ENCODE measurements at regions not wholly inside any gene's neighbourhood (a gene's known extent, or its start where the extent isn't known, plus 50 kb on each side); places are given as distances from the start of the nearest gene placed in this dataset.

- Histone ChIP-seq H3K27ac (ENCODE audit: low read depth in 2 of 2, low read length in 1 of 2) (no peak overlapping the region), H2AFZ (ENCODE audit: low read depth) (no peak overlapping the region), H3K4me1 (ENCODE audit: control insufficient read depth in 1 of 2, insufficient read depth in 2 of 2, low read depth in 1 of 2, low read length in 1 of 2) (no peaks in the 10 kb centered on the region), H3K4me3 (ENCODE audit: low read depth in 2 of 2, low read length in 1 of 2) (no peak overlapping the region), H4K20me1 (ENCODE audit: insufficient read depth) (no peaks in the 10 kb centered on the region), H3K9me2 (no peaks in the 10 kb centered on the region), H3K9me3 (no peaks in the 10 kb centered on the region), H3K36me3 (replicated peaks in 1 of 2; ENCODE audit: control insufficient read depth in 1 of 2, insufficient read depth in 2 of 2, low read length in 1 of 2) (no peaks in the 10 kb centered on the region), H3K4me2 (no peak overlapping the region), H3K27me3 (ENCODE audit: insufficient read depth) (no peaks in the 10 kb centered on the region; the same call in 1 of the 2 replicates), H3F3A (replicated peaks; ENCODE audit: insufficient read depth) (no peaks in the 10 kb centered on the region), H3K79me2 (ENCODE audit: insufficient read depth) (no peaks in the 10 kb centered on the region), H3K9ac (no peak overlapping the region)
- TF ChIP-seq GABPA (IDR thresholded peaks at IDR 0.05; ENCODE audit: low read depth) (no peak), REST (IDR thresholded peaks at IDR 0.05; ENCODE audit: low read depth, low read length) (no peak), EP300 (IDR thresholded peaks at IDR 0.05; ENCODE audit: borderline replicate concordance in 1 of 2, low read depth in 1 of 2, low read length in 1 of 2) (no peak), RXRA (IDR thresholded peaks at IDR 0.05; ENCODE audit: borderline replicate concordance, low read depth) (no peak), SIN3A (IDR thresholded peaks at IDR 0.05; ENCODE audit: borderline replicate concordance, low read depth, low read length) (no peak), RAD21 (IDR thresholded peaks at IDR 0.05; ENCODE audit: low read length) (no peak), ELF1 (IDR thresholded peaks at IDR 0.05) (no peak), RFX5 (IDR thresholded peaks at IDR 0.05; ENCODE audit: low read length) (no peak), MAX (IDR thresholded peaks at IDR 0.05; ENCODE audit: low read depth) (no peak), EZH2phosphoT487 (IDR thresholded peaks at IDR 0.05; ENCODE audit: borderline replicate concordance, low read depth) (no peak), JUND (IDR thresholded peaks at IDR 0.05) (no peak), MEF2A (IDR thresholded peaks at IDR 0.05; ENCODE audit: borderline replicate concordance, low read depth) (no peak), CTCF (IDR thresholded peaks at IDR 0.05) (no peak), GATA2 (CRISPR knock-in tag; IDR thresholded peaks at IDR 0.05) (no peak), IRF3 (IDR thresholded peaks at IDR 0.05; ENCODE audit: low read depth, low read length) (no peak), TCF12 (IDR thresholded peaks at IDR 0.05) (no peak), TAF1 (IDR thresholded peaks at IDR 0.05; ENCODE audit: borderline replicate concordance, low read depth, low read length) (no peak), USF1 (IDR thresholded peaks at IDR 0.05; ENCODE audit: borderline replicate concordance, low read depth) (no peak), TEAD4 (IDR thresholded peaks at IDR 0.05; ENCODE audit: borderline replicate concordance, insufficient read depth) (no peak), NRF1 (IDR thresholded peaks at IDR 0.05; ENCODE audit: low read depth, low read length) (no peak)
- POLR2A ChIA-PET = no interaction called here
- CTCF ChIA-PET = no interaction called here
- WGBS (ENCODE audit: low lambda C conversion rate) = 55% methylated on average over 6 of the region's 6 CpGs
- no peak for DNase-seq
Measured at GRCh38 chrX:19204636-19205035, 82.4 kb upstream of the ADGRG2 start.
